Ishikawa (cell line): ENCODE measurements at regions not wholly inside any gene's neighbourhood (a gene's known extent, or its start where the extent isn't known, plus 50 kb on each side); places are given as distances from the start of the nearest gene placed in this dataset.

Experiments used
- CEBPB ChIP-seq: IDR thresholded peaks from 2 replicates; pipeline ENCODE4 v1.6.1; 2012
- CREB1 ChIP-seq: IDR thresholded peaks from 2 replicates; pipeline ENCODE4 v1.6.1; 2012; ENCODE audit warnings: low read depth
- EGR1 ChIP-seq: IDR thresholded peaks from 2 replicates; pipeline ENCODE4 v1.6.1; 2012
- EP300 ChIP-seq: IDR thresholded peaks from 2 replicates; pipeline ENCODE4 v1.6.1; 2012; ENCODE audit warnings: borderline replicate concordance
- FOXM1 ChIP-seq: IDR thresholded peaks from 2 replicates; pipeline ENCODE4 v1.6.1; 2012; ENCODE audit warnings: low read depth, borderline replicate concordance
- NFIC ChIP-seq: IDR thresholded peaks from 2 replicates; pipeline ENCODE4 v1.6.1; 2012
- RAD21 ChIP-seq: IDR thresholded peaks from 2 replicates; pipeline ENCODE4 v1.6.1; 2012; ENCODE audit warnings: low read depth
- TAF1 ChIP-seq: IDR thresholded peaks from 2 replicates; pipeline ENCODE4 v1.6.1; 2012; ENCODE audit warnings: low read depth, mild to moderate bottlenecking
- TCF12 ChIP-seq: IDR thresholded peaks from 2 replicates; pipeline ENCODE4 v1.6.1; 2012; ENCODE audit warnings: low read depth
- TEAD4 ChIP-seq: IDR thresholded peaks from 2 replicates; pipeline ENCODE4 v1.6.1; 2012
- YY1 ChIP-seq: IDR thresholded peaks from 2 replicates; pipeline ENCODE4 v1.6.1; 2012; ENCODE audit warnings: low read depth
- ZBTB7A ChIP-seq: IDR thresholded peaks from 2 replicates; pipeline ENCODE4 v1.6.1; 2012; ENCODE audit warnings: low read depth
- TF ChIP-seq, protein P1 (sequence below): IDR thresholded peaks from 2 replicates; pipeline ENCODE4 v1.6.1; 2012
- TF ChIP-seq, protein P2 (sequence below): IDR thresholded peaks from 2 replicates; pipeline ENCODE4 v1.6.1; 2012
- TF ChIP-seq, protein P3 (sequence below): IDR thresholded peaks from 2 replicates; pipeline ENCODE4 v1.6.1; 2012; ENCODE audit warnings: low read depth, mild to moderate bottlenecking

DNA sequence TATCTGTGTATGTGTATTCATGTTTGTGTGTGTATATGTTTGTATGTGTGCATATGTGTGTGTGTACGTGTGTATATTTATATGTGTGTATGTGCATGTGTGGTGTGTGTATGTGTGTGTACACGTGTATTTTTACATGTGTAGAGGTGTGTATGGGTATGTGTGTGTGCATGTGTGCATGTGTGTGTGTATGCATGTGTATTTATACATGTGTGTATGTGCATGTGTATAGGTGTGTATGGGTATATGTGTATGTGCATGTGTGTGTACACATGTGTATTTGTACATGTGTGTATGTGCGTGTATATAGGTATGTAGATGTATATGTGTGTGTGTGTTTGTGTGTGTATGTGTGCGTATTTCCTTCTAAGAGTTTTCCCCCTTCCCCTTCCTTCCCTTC is 207.7 kb upstream of the ATP6AP2 start:
- TF ChIP-seq, protein P1, sequence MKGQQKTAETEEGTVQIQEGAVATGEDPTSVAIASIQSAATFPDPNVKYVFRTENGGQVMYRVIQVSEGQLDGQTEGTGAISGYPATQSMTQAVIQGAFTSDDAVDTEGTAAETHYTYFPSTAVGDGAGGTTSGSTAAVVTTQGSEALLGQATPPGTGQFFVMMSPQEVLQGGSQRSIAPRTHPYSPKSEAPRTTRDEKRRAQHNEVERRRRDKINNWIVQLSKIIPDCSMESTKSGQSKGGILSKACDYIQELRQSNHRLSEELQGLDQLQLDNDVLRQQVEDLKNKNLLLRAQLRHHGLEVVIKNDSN, result no peak
- TF ChIP-seq EP300 (no peak), YY1 (no peak), TCF12 (no peak)
- TF ChIP-seq, protein P2, sequence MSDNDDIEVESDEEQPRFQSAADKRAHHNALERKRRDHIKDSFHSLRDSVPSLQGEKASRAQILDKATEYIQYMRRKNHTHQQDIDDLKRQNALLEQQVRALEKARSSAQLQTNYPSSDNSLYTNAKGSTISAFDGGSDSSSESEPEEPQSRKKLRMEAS, result no peak

DNA sequence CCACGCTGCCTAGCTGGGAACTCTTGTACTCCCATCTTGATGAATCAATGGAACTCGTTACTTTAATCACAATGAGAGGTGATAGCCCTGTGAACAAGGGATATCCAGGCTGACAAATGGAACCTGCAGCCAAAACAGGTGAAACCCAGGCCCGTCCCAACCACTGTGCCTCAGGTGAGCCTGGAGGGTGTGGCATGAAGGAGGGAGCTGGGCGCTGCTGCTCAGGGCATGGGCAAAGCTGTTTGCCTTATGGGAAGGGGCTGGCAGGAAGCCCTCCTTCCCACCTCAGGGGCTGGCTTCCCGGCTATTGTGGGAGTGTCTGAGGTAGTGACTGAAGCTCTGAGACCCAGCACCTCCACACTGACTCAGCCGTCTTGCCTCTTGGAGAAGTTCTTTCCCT is 209.4 kb upstream of the ATP6AP2 start:
- TF ChIP-seq TAF1, result no peak
- TF ChIP-seq, protein P3, sequence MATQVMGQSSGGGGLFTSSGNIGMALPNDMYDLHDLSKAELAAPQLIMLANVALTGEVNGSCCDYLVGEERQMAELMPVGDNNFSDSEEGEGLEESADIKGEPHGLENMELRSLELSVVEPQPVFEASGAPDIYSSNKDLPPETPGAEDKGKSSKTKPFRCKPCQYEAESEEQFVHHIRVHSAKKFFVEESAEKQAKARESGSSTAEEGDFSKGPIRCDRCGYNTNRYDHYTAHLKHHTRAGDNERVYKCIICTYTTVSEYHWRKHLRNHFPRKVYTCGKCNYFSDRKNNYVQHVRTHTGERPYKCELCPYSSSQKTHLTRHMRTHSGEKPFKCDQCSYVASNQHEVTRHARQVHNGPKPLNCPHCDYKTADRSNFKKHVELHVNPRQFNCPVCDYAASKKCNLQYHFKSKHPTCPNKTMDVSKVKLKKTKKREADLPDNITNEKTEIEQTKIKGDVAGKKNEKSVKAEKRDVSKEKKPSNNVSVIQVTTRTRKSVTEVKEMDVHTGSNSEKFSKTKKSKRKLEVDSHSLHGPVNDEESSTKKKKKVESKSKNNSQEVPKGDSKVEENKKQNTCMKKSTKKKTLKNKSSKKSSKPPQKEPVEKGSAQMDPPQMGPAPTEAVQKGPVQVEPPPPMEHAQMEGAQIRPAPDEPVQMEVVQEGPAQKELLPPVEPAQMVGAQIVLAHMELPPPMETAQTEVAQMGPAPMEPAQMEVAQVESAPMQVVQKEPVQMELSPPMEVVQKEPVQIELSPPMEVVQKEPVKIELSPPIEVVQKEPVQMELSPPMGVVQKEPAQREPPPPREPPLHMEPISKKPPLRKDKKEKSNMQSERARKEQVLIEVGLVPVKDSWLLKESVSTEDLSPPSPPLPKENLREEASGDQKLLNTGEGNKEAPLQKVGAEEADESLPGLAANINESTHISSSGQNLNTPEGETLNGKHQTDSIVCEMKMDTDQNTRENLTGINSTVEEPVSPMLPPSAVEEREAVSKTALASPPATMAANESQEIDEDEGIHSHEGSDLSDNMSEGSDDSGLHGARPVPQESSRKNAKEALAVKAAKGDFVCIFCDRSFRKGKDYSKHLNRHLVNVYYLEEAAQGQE, result no peak
- TF ChIP-seq TCF12, result no peak

DNA sequence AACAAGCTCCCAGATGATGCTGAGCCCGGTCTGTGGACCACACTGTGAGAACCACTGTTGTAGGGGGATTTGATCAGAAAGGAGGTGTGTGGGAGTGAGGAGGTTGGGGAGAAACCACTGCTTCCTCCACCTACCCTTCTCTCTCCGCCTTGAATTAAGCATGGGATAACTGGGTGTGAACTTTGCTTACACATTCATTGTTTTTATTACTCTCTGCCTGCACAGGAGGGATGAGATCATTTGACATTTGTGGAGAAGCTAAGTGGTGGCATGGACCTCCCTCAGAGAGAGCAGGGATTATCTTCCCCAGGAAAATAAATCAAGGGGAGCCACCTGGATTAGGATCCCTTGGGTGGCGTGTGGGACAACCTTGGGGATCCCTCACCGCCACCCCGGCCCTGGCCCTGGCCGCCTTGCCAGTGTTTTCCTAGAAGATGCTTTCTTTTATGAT is 212.1 kb upstream of the ATP6AP2 start:
- TF ChIP-seq TEAD4 (no peak), CREB1 (no peak), RAD21 (no peak), EP300 (no peak), YY1 (no peak)

DNA sequence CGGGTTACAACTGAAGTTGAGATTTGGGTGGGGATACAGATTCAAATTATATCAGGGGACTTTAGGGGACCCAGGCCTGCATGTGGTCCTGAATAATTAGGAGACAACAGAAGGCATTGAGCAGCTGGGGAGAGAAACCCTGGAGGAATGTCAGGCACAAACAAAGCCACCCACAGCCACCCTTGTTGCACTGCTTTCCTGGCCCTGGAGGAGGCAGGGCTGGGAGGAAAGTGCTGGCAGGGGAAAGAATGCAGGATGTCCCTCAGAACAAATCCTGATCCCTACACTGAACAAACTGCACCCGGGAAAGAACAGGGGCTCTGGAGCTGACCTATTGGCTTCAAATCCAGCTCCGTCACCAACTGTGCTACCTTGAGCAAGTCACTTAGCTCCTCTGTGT is 214.1 kb upstream of the ATP6AP2 start:
- TF ChIP-seq EGR1 (no peak), FOXM1 (no peak), TCF12 (no peak), EP300 (no peak), TEAD4 (no peak), ZBTB7A (no peak), TAF1 (no peak), CEBPB (no peak), YY1 (no peak), CREB1 (no peak), RAD21 (no peak)
- TF ChIP-seq, protein P3, result no peak

DNA sequence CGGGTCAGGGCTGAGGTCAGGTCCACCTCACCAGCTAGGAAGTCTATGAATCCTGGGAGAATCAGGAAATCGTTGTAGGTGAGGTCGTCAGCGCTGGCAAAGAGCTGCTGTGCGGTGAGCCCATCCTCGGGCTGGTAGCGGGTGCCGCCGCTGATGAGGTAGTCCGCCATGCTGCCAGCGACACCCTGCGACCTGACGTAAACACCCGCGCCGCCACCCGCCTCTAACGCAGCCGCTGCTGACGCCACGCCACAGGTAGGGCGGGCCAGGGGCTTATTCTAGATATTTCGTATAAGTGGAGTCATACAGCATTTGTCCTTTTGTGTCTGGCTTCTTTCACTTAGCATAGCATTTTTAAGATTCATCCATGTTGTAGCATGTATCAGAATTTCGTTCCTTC is 220.2 kb upstream of the ATP6AP2 start:
- TF ChIP-seq TEAD4, result no peak
- no peak for TF ChIP-seq CEBPB
- TF ChIP-seq FOXM1, result no peak
- no peak for TF ChIP-seq CREB1
- TF ChIP-seq, protein P1, result no peak
- TF ChIP-seq NFIC, result no peak
- no peak for TF ChIP-seq EGR1
- TF ChIP-seq EP300, result no peak
- TF ChIP-seq YY1, result no peak
- TF ChIP-seq RAD21, result no peak
- no peak for TF ChIP-seq TCF12
- TF ChIP-seq, protein P2, result no peak
- TF ChIP-seq, protein P3, result no peak
- TF ChIP-seq ZBTB7A, result no peak
- TF ChIP-seq TAF1, result no peak
